GM23248 (cell line): ENCODE measurements at regions not wholly inside any gene's neighbourhood (a gene's known extent, or its start where the extent isn't known, plus 50 kb on each side); places are given as distances from the start of the nearest gene placed in this dataset.
A peak's percentile ranks its signal among the peaks of the same experiment; 100 is the strongest.

Experiments used
- DNase-seq: peaks from one replicate; pipeline ENCODE4 v3.0.0-alpha.2; 2015
- H2AFZ ChIP-seq: fragments of 200-600 bp; sonication (generic); 2 replicates; pipeline ENCODE4 v1.6.1; 2016; ENCODE audit warnings: antibody characterized with exemption
- H3F3A ChIP-seq: fragments of 200-600 bp; sonication (generic); 2 replicates; pipeline ENCODE4 v1.6.1; 2016; ENCODE audit warnings: mild to moderate bottlenecking, antibody characterized with exemption, mixed run types; ENCODE audit not compliant: insufficient read depth
- H3K27ac ChIP-seq: fragments of 200-600 bp; sonication (generic); 2 replicates; pipeline ENCODE4 v1.5.1; 2016; ENCODE audit warnings: mild to moderate bottlenecking
- H3K27me3 ChIP-seq: fragments of 200-600 bp; sonication (generic); replicated peaks from 2 replicates; pipeline ENCODE4 v1.6.1; 2016; ENCODE audit warnings: mild to moderate bottlenecking; ENCODE audit not compliant: insufficient read depth
- H3K36me3 ChIP-seq: fragments of 200-600 bp; sonication (generic); 2 replicates; pipeline ENCODE4 v1.6.1; 2016; ENCODE audit warnings: low read depth, mild to moderate bottlenecking
- H3K4me1 ChIP-seq: fragments of 200-600 bp; sonication (generic); 2 replicates; pipeline ENCODE4 v1.6.1; 2016; ENCODE audit warnings: mild to moderate bottlenecking; ENCODE audit not compliant: insufficient read depth
- H3K4me2 ChIP-seq: fragments of 200-600 bp; sonication (generic); one replicate; pipeline ENCODE4 v1.6.1; 2016; ENCODE audit warnings: mild to moderate bottlenecking; ENCODE audit not compliant: unreplicated experiment
- H3K4me3 ChIP-seq: fragments of 200-600 bp; sonication (generic); 2 replicates; pipeline ENCODE4 v1.5.1; 2016; ENCODE audit warnings: mild to moderate bottlenecking
- H3K79me2 ChIP-seq: fragments of 200-600 bp; sonication (generic); 2 replicates; pipeline ENCODE4 v1.6.1; 2016; ENCODE audit warnings: mild to moderate bottlenecking; ENCODE audit not compliant: insufficient read depth
- H3K9ac ChIP-seq: fragments of 200-600 bp; sonication (generic); 2 replicates; pipeline ENCODE4 v1.6.1; 2016; ENCODE audit warnings: mild to moderate bottlenecking
- H3K9me2 ChIP-seq: fragments of 200-600 bp; sonication (generic); 2 replicates; pipeline ENCODE4 v1.6.1; 2016; ENCODE audit warnings: mixed run types, mild to moderate bottlenecking, moderate library complexity; ENCODE audit not compliant: insufficient read depth
- H3K9me3 ChIP-seq: fragments of 200-600 bp; sonication (generic); one replicate; pipeline ENCODE4 v1.6.1; 2017; ENCODE audit warnings: low read depth
- H4K20me1 ChIP-seq: fragments of 200-600 bp; sonication (generic); 2 replicates; pipeline ENCODE4 v1.6.0; 2016; ENCODE audit not compliant: insufficient read depth
- EZH2 ChIP-seq: fragments of 200-600 bp; sonication (generic); IDR thresholded peaks from 2 replicates; pipeline ENCODE4 v1.6.1; 2018; ENCODE audit warnings: antibody characterized with exemption, mild to moderate bottlenecking; ENCODE audit not compliant: insufficient read depth, poor library complexity, severe bottlenecking
- EZH2phosphoT487 ChIP-seq: fragments of 200-600 bp; sonication (generic); IDR thresholded peaks from 2 replicates; pipeline ENCODE4 v1.6.1; 2018; ENCODE audit warnings: antibody characterized with exemption, moderate library complexity, mild to moderate bottlenecking, low read depth; ENCODE audit not compliant: insufficient read depth
- WGBS, 2 experiments: methylation state at CpG; one replicate each; pipeline ENCODE4 v1.1.6; 2015 to 2017; ENCODE audit warnings: low lambda C conversion rate in 2 of 2, low coverage in 1 of 2; ENCODE audit errors: missing lambda C conversion rate in 2 of 2; 5-methylcytosine and 5-hydroxymethylcytosine counted together
- in situ Hi-C: fragments of 300-500 bp; cut with MboI; formaldehyde crosslinking; loops from 2 replicates; pipeline ENCODE4 v1.15.0; 2020

GRCh38 chr13:89687066-89687465 lies 1660.4 kb upstream of the MIR17HG start:
- Histone ChIP-seq H3K79me2 (no peaks in the 10 kb centered on the region), H3K9me3 (no peaks in the 10 kb centered on the region), H3K9ac (no peak overlapping the region), H2AFZ (no peak overlapping the region), H3K4me1 (no peaks in the 10 kb centered on the region), H3K27me3 (no peaks in the 10 kb centered on the region), H3F3A (no peaks in the 10 kb centered on the region), H3K27ac (no peak overlapping the region), H3K4me3 (no peak overlapping the region), H4K20me1 (no peaks in the 10 kb centered on the region), H3K4me2 (no peak overlapping the region), H3K9me2 (no peaks in the 10 kb centered on the region), H3K36me3 (no peaks in the 10 kb centered on the region)
- 9 to 12% methylated on average over 5 of the region's 5 CpGs for WGBS, 2 experiments
- in situ Hi-C loops: no loop called here
- TF ChIP-seq EZH2phosphoT487: no peak
- no peak for TF ChIP-seq EZH2
- DNase-seq: no peak

- Histone ChIP-seq H3F3A (no peaks in the 10 kb centered on the region), H3K79me2 (no peaks in the 10 kb centered on the region), H3K27me3 (no peaks in the 10 kb centered on the region), H3K9me3 (no peaks in the 10 kb centered on the region), H3K4me2 (no peak overlapping the region), H3K9ac (no peak overlapping the region), H3K4me3 (no peak overlapping the region), H3K36me3 (no peaks in the 10 kb centered on the region), H3K9me2 (no peaks in the 10 kb centered on the region), H4K20me1 (no peaks in the 10 kb centered on the region), H3K4me1 (no peaks in the 10 kb centered on the region), H3K27ac (no peak overlapping the region), H2AFZ (no peak overlapping the region)
- WGBS, 2 experiments: 47 to 51% methylated on average over 3 of the region's 3 CpGs
- in situ Hi-C loops: no loop called here
- no peak for DNase-seq
- TF ChIP-seq EZH2 (no peak), EZH2phosphoT487 (no peak)
Observed at GRCh38 chr13:89688918-89689317, 1658.6 kb upstream of the MIR17HG start.

GRCh38 chr13:89694451-89694850 lies 1653.0 kb upstream of the MIR17HG start:
- H3K4me3 ChIP-seq: no peak overlapping the region
- no peak overlapping the region for H2AFZ ChIP-seq
- TF ChIP-seq EZH2: no peak
- no peak for TF ChIP-seq EZH2phosphoT487
- no peak for DNase-seq
- 0% methylated on average over 1 of the region's 1 CpG for WGBS, 2 experiments
- H3K9me2 ChIP-seq: no peaks in the 10 kb centered on the region
- H4K20me1 ChIP-seq: no peaks in the 10 kb centered on the region
- no peaks in the 10 kb centered on the region for H3K36me3 ChIP-seq
- no peak overlapping the region for H3K9ac ChIP-seq
- H3K79me2 ChIP-seq: no peaks in the 10 kb centered on the region
- H3K4me1 ChIP-seq: no peaks in the 10 kb centered on the region
- in situ Hi-C loops: no loop called here
- no peak overlapping the region for H3K4me2 ChIP-seq
- no peak overlapping the region for H3K27ac ChIP-seq
- no peaks in the 10 kb centered on the region for H3K9me3 ChIP-seq
- H3K27me3 ChIP-seq: no peaks in the 10 kb centered on the region
- no peaks in the 10 kb centered on the region for H3F3A ChIP-seq

DNA sequence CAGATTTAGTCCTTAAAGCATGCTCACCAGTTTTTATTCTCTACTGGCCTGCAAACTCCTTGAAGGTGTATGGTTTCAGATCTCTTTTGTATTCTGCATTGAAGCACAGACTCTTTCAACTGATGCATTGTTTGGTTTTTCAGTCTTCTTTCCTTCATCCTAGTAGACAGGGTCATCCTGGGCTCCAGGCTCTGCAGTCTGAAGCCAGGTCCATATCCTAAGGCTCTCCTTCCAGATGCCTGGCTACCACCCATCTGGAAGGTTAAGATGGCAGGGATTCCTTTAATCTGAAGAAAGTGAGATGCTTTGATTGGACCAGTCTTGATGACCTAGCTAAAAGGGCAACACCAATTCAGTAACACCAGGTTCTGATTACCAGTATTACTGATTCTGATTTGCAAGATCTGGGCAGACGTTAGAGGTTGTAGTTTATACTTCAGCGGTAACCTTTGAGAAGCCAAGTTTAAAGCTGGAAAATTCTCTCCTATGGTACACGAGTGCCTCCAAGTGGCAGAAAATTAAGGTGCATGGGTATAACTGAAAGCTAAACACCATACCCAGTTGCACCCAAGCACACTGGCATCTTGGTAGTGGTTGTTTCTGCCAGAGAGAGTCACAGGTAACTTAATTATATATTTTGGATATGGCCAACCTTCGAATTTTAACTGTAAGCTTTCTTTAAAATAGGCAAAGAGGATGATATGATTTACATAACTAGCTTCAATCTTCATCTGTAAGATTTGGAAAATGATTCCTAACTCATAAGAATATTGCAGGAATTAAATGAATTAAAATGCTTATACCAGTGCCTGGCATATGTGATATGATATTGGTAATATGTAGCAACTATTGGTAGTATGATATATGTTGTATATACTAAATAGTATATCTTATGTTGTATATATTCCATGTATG lies 1651.9 kb upstream of the MIR17HG start:
- Histone ChIP-seq H3K4me2 (no peak overlapping the region), H3K4me1 (no peaks in the 10 kb centered on the region), H3K27me3 (no peaks in the 10 kb centered on the region), H3K27ac (no peak overlapping the region), H2AFZ (no peak overlapping the region), H3K36me3 (no peaks in the 10 kb centered on the region), H3K9me3 (no peaks in the 10 kb centered on the region), H3K79me2 (no peaks in the 10 kb centered on the region), H3K4me3 (no peak overlapping the region), H3F3A (no peaks in the 10 kb centered on the region), H3K9ac (no peak overlapping the region), H3K9me2 (no peaks in the 10 kb centered on the region), H4K20me1 (no peaks in the 10 kb centered on the region)
- TF ChIP-seq EZH2: no peak
- TF ChIP-seq EZH2phosphoT487: no peak
- DNase-seq: peak; percentile 41
- in situ Hi-C loops: no loop called here
- 3 to 4% methylated on average over 4 of the region's 4 CpGs for WGBS, 2 experiments
